ENCODE measurements at regions not wholly inside any gene's neighbourhood (a gene's known extent, or its start where the extent isn't known, plus 50 kb on each side); places are given as distances from the start of the nearest gene placed in this dataset.
A peak's percentile ranks its signal among the peaks of the same experiment; 100 is the strongest.
"Not testable (repeated sequence)": the region's sequence is repeated elsewhere in the genome, so short reads cannot be mapped to it uniquely, and the experiment has no call there.

DNA sequence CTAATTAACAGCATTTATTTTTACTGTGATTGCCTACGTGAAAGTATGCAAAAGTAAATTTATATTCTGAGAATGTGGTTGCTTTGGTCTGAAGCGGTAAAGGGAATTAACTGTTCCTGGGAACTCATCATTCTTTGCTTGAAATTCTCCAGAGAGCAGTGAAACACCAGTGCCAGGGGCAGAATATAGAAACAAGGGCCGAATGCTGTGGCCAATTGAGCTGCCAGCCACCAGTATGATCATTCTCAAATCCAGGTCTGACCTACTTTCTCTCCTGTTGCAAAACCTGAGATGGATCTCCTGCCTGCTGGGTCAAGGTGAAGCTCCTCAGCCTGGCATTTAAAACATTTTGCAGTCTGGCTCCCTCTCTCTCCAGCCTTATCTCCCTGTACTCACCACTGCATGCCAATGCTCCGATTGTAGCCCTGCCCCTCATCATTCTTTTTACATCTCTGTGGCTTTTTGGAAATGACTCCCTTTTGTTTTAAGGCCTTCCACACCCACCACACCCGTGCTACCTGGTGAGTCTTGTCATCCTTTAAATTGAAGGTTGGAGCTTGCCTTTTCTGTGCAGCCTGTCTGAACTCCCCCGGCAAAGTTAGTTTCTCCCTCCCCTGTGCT lies 94.5 kb upstream of the TMEM178A start:
- peak; percentile 30 for DNase-seq (ENCODE audit: low spot score)

DNA sequence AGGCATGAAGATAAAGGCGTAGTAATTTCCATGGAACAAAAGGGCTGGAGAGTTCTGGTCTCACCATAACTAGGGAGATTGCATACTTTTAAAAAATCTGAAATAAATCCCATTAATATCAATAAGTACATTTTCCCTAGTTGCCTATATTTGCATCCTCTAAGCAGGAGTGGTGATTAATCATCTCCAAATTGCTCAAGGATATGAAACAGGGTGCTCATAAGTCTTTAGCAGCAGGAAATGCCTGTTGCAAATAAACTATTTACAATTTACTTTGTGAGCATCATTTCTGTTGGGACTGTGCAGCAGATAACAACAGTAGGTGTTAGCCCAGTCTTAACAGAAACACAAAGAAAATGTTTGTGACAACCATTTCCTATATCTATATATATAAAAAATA lies 92.4 kb upstream of the TMEM178A start:
- H3K27ac ChIP-seq = no peak overlapping the region
- POLR2A ChIA-PET (ENCODE audit: low non-redundant PET) = no interaction called here
- TF ChIP-seq, protein P1, sequence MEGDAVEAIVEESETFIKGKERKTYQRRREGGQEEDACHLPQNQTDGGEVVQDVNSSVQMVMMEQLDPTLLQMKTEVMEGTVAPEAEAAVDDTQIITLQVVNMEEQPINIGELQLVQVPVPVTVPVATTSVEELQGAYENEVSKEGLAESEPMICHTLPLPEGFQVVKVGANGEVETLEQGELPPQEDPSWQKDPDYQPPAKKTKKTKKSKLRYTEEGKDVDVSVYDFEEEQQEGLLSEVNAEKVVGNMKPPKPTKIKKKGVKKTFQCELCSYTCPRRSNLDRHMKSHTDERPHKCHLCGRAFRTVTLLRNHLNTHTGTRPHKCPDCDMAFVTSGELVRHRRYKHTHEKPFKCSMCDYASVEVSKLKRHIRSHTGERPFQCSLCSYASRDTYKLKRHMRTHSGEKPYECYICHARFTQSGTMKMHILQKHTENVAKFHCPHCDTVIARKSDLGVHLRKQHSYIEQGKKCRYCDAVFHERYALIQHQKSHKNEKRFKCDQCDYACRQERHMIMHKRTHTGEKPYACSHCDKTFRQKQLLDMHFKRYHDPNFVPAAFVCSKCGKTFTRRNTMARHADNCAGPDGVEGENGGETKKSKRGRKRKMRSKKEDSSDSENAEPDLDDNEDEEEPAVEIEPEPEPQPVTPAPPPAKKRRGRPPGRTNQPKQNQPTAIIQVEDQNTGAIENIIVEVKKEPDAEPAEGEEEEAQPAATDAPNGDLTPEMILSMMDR (conservative IDR thresholded peaks at IDR 0.05; ENCODE audit: low read depth) = no peak
- CTCF ChIA-PET = interaction anchor here (0.7 kb wide), 1 partner anchor 33 kb away, joined by 6 read pairs; no protein-coding TSS in a partner anchor
- no peak for DNase-seq (ENCODE audit: low spot score)

More for the DNA sequence above, 94.5 kb upstream of the TMEM178A start:
- ChIA-PET CTCF (interaction anchor here (0.6 kb wide), 1 partner anchor 147 kb away, joined by 6 read pairs; no protein-coding TSS in a partner anchor), POLR2A (ENCODE audit: low non-redundant PET) (no interaction called here)
- H3K27ac ChIP-seq = no peak overlapping the region
- TF ChIP-seq, protein P1 (conservative IDR thresholded peaks at IDR 0.05; ENCODE audit: low read depth) = no peak

DNA sequence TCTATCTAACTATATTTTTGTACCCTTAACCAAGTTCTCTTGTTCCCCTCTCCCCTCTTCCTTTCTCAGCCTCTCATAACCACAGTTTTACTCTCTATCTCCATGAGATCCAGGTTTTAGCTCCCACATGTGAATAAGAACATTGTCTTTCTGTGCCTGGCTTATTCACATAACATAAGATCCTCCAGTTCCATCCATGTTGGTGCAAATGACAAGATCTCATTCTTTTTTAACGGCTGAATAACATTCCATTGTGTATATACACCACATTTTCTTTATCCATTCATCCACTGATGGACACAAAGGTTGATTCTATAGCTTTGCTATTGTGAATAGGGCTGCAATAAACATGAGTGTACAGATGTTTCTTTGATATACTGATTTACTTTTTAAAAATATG lies 83.9 kb upstream of the TMEM178A start:
- TF ChIP-seq, protein P1 (conservative IDR thresholded peaks at IDR 0.05; ENCODE audit: low read depth) = no peak
- no peak for DNase-seq (ENCODE audit: low spot score)
- CTCF ChIA-PET = no interaction called here
- H3K27ac ChIP-seq = no peak overlapping the region
- POLR2A ChIA-PET (ENCODE audit: low non-redundant PET) = no interaction called here

DNA sequence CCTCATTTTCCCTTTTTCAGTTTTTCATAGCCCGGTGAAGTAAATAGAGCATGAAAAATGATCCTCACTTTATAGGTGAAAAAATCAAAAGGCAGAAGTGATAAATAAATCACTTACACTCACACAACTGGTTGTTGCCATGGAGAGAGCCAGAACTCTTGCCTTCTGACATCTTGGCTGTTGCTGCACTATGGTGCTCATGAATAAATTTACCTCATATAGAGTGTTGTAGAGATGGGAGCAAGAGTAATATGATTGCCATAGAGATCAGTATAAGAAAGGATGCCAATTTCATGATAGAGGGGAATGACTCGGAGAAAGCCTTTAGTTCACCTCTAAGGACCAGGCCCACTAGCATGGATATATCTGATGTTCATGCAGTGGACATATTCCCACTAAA lies 82.5 kb upstream of the TMEM178A start:
- CTCF ChIA-PET = interaction anchor here (0.6 kb wide), 2 partner anchors 25 to 394 kb away, joined by 3 to 4 read pairs; no protein-coding TSS in a partner anchor
- TF ChIP-seq, protein P1 (conservative IDR thresholded peaks at IDR 0.05; ENCODE audit: low read depth) = no peak
- no peak for DNase-seq (ENCODE audit: low spot score)
- no peak overlapping the region for H3K27ac ChIP-seq
- POLR2A ChIA-PET (ENCODE audit: low non-redundant PET) = no interaction called here

DNA sequence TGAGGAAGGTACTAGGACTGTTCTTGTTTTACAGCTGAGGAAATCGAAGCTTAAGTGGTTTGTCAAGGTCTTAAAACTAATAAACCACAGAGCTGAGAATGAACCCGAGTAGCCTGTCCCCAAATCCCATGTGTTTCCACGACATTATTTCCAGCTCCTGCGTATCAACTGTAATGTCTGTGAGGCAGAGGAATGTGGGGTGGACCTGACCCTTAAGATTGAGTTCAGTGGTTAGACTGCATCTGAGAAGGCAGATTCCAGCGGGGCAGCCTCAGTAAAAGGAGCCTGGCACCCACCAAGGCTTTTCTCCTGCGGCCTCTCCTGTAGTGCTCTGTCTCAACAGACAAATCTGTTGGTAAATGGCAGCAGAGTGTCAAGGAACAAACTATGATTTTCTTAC lies 81.9 kb upstream of the TMEM178A start:
- no peak overlapping the region for H3K27ac ChIP-seq
- CTCF ChIA-PET = interaction anchor here (0.6 kb wide), 2 partner anchors 26 to 29 kb away, joined by 4 read pairs; no protein-coding TSS in a partner anchor
- POLR2A ChIA-PET (ENCODE audit: low non-redundant PET) = no interaction called here
- no peak for DNase-seq (ENCODE audit: low spot score)
- TF ChIP-seq, protein P1 (conservative IDR thresholded peaks at IDR 0.05; ENCODE audit: low read depth) = no peak

DNA sequence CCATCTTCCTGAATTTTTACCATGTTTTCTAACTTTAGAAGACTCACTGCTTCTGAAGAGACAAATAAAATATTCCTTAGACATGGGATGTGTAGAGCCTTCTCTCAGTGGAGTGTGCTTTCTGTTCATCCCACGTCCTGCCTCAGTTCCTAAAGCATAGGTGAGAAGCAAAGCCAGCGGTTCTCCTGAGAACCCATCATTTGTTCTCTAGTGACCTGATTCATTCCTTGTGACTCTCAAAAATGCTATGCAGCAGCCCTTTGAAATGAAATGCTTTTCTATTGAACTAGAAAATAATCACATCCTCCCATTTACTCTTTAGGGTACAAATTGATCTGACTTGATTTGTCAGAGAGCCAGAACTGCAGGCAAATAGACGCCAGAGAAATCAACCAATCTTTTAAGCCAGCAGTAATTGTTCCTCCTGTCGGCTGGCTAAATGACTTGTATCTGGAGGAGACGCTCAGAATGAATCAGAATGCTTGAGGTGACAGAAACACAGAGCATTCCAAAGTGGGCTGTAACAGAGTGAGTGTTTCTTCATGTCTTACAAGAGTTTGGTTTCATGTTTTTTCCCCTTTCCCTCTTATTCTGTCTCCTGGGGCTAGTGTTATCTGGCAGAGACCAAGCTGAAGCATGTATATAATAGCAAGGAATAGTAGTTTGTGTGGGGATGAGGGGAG lies 81.3 kb upstream of the TMEM178A start:
- no peak overlapping the region for H3K27ac ChIP-seq
- CTCF ChIA-PET = interaction anchor here (0.6 kb wide), 1 partner anchor 29 kb away, joined by 4 read pairs; no protein-coding TSS in a partner anchor
- POLR2A ChIA-PET (ENCODE audit: low non-redundant PET) = no interaction called here
- no peak for DNase-seq (ENCODE audit: low spot score)
- TF ChIP-seq, protein P1 (conservative IDR thresholded peaks at IDR 0.05; ENCODE audit: low read depth) = no peak

DNA sequence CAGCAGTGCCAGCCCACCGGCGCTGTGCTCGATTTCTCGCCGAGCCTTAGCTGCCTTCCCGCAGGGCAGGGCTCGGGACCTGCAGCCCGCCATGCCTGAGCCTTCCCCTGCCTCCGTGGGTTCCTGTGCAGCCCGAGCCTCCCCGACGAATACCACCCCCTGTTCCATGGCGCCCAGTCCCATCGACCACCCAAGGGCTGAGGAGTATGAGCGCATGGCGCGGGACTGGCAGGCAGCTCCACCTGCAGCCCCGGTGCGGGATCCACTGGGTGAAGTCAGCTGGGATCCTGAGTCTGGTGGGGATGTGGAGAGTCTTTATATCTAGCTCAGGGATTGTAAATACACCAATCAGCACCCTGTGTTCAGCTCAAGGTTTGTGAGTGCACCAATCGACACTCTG lies 80.2 kb upstream of the TMEM178A start:
- POLR2A ChIA-PET (ENCODE audit: low non-redundant PET); H3K27ac ChIP-seq; DNase-seq (ENCODE audit: low spot score): not testable (repeated sequence)
- CTCF ChIA-PET = interaction anchor here (0.6 to 0.7 kb wide), 2 partner anchors 20 to 35 kb away, joined by 3 to 4 read pairs; no protein-coding TSS in a partner anchor

Measured in RWPE1 (cell line).